ENCODE measurements at regions not wholly inside any gene's neighbourhood (a gene's known extent, or its start where the extent isn't known, plus 50 kb on each side); places are given as distances from the start of the nearest gene placed in this dataset.

DNA sequence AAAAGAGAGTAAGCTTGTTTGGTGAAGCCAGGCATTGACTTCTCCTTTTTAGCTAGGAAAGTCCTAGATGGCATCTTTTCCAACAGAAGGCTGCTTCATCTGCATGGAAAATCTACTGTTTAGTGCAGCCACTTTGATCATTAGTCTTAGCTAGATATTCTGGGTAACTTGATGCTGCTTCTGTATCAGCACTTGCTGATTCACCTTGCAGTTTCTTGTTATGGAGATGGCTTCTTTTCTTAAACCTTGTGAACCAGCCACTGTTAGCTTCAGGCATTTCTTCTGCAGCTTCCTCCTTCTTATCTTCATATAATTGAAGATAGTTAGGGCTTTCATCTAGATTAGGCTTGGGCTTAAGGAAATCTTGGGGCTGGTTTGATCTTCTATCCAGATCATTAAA is 639.7 kb downstream of the TDRD15 start (continued):
- TF ChIP-seq, protein P1, sequence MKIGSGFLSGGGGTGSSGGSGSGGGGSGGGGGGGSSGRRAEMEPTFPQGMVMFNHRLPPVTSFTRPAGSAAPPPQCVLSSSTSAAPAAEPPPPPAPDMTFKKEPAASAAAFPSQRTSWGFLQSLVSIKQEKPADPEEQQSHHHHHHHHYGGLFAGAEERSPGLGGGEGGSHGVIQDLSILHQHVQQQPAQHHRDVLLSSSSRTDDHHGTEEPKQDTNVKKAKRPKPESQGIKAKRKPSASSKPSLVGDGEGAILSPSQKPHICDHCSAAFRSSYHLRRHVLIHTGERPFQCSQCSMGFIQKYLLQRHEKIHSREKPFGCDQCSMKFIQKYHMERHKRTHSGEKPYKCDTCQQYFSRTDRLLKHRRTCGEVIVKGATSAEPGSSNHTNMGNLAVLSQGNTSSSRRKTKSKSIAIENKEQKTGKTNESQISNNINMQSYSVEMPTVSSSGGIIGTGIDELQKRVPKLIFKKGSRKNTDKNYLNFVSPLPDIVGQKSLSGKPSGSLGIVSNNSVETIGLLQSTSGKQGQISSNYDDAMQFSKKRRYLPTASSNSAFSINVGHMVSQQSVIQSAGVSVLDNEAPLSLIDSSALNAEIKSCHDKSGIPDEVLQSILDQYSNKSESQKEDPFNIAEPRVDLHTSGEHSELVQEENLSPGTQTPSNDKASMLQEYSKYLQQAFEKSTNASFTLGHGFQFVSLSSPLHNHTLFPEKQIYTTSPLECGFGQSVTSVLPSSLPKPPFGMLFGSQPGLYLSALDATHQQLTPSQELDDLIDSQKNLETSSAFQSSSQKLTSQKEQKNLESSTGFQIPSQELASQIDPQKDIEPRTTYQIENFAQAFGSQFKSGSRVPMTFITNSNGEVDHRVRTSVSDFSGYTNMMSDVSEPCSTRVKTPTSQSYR (CRISPR knock-in tag; IDR thresholded peaks at IDR 0.05): no peak
- TF ChIP-seq, protein P2, sequence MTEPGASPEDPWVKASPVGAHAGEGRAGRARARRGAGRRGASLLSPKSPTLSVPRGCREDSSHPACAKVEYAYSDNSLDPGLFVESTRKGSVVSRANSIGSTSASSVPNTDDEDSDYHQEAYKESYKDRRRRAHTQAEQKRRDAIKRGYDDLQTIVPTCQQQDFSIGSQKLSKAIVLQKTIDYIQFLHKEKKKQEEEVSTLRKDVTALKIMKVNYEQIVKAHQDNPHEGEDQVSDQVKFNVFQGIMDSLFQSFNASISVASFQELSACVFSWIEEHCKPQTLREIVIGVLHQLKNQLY (CRISPR knock-in tag; IDR thresholded peaks at IDR 0.05): no peak
- TF ChIP-seq, protein P3, sequence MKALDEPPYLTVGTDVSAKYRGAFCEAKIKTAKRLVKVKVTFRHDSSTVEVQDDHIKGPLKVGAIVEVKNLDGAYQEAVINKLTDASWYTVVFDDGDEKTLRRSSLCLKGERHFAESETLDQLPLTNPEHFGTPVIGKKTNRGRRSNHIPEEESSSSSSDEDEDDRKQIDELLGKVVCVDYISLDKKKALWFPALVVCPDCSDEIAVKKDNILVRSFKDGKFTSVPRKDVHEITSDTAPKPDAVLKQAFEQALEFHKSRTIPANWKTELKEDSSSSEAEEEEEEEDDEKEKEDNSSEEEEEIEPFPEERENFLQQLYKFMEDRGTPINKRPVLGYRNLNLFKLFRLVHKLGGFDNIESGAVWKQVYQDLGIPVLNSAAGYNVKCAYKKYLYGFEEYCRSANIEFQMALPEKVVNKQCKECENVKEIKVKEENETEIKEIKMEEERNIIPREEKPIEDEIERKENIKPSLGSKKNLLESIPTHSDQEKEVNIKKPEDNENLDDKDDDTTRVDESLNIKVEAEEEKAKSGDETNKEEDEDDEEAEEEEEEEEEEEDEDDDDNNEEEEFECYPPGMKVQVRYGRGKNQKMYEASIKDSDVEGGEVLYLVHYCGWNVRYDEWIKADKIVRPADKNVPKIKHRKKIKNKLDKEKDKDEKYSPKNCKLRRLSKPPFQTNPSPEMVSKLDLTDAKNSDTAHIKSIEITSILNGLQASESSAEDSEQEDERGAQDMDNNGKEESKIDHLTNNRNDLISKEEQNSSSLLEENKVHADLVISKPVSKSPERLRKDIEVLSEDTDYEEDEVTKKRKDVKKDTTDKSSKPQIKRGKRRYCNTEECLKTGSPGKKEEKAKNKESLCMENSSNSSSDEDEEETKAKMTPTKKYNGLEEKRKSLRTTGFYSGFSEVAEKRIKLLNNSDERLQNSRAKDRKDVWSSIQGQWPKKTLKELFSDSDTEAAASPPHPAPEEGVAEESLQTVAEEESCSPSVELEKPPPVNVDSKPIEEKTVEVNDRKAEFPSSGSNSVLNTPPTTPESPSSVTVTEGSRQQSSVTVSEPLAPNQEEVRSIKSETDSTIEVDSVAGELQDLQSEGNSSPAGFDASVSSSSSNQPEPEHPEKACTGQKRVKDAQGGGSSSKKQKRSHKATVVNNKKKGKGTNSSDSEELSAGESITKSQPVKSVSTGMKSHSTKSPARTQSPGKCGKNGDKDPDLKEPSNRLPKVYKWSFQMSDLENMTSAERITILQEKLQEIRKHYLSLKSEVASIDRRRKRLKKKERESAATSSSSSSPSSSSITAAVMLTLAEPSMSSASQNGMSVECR (CRISPR knock-in tag; IDR thresholded peaks at IDR 0.05; ENCODE audit: borderline replicate concordance): no peak
- TF ChIP-seq, protein P4, sequence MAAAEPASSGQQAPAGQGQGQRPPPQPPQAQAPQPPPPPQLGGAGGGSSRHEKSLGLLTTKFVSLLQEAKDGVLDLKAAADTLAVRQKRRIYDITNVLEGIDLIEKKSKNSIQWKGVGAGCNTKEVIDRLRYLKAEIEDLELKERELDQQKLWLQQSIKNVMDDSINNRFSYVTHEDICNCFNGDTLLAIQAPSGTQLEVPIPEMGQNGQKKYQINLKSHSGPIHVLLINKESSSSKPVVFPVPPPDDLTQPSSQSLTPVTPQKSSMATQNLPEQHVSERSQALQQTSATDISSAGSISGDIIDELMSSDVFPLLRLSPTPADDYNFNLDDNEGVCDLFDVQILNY (CRISPR knock-in tag; IDR thresholded peaks at IDR 0.05): no peak
- no peak for TF ChIP-seq MYBL2 (CRISPR knock-in tag; IDR thresholded peaks at IDR 0.05)
- no peak for TF ChIP-seq SMAD3 (CRISPR knock-in tag; IDR thresholded peaks at IDR 0.05; ENCODE audit: borderline replicate concordance)
- no peak for TF ChIP-seq ESRRA (CRISPR knock-in tag; IDR thresholded peaks at IDR 0.05; ENCODE audit: borderline replicate concordance)
- TF ChIP-seq RORB (CRISPR knock-in tag; IDR thresholded peaks at IDR 0.05): no peak

DNA sequence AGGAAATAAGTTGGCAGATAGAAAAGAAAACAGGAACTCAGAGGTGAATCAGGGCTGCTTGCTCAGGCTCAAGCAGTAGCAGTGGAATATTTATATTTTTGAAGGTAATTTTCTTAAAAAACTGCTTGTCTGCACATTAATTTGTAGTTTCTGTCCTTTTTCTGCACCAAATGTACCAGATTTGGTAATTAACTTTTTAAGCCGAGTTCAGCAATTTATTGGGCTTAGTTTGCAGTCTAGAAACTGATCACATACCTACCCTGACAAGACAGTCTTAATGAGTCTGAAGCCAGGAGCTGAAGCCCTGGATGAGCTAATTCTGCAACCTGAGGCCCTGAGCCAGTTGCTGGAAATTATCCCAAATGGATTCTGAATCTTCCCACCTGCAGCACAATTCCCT is 647.0 kb downstream of the TDRD15 start:
- Mint-ChIP-seq H3K4me1 (peaks cover 7% of the 10 kb centered on the region), H3K4me3 (no peak overlapping the region), H3K36me3 (no peaks in the 10 kb centered on the region), H3K9me3 (no peaks in the 10 kb centered on the region), H3K27me3 (ENCODE audit: low read depth) (no peaks in the 10 kb centered on the region), H3K27ac (no peak overlapping the region)
- ChIA-PET CTCF (no interaction called here), POLR2A (no interaction called here)
- no peak for DNase-seq (ENCODE audit: low spot score)
- ATAC-seq: no peak
- no peak for TF ChIP-seq FOXJ3 (CRISPR knock-in tag; IDR thresholded peaks at IDR 0.05; ENCODE audit: borderline replicate concordance)
- TF ChIP-seq RELA (CRISPR knock-in tag; IDR thresholded peaks at IDR 0.05; ENCODE audit: borderline replicate concordance): no peak
- TF ChIP-seq, protein P3 (CRISPR knock-in tag; IDR thresholded peaks at IDR 0.05; ENCODE audit: borderline replicate concordance): no peak
- TF ChIP-seq, protein P4 (CRISPR knock-in tag; IDR thresholded peaks at IDR 0.05): no peak
- no peak for TF ChIP-seq SMAD3 (CRISPR knock-in tag; IDR thresholded peaks at IDR 0.05; ENCODE audit: borderline replicate concordance)
- TF ChIP-seq, protein P5, sequence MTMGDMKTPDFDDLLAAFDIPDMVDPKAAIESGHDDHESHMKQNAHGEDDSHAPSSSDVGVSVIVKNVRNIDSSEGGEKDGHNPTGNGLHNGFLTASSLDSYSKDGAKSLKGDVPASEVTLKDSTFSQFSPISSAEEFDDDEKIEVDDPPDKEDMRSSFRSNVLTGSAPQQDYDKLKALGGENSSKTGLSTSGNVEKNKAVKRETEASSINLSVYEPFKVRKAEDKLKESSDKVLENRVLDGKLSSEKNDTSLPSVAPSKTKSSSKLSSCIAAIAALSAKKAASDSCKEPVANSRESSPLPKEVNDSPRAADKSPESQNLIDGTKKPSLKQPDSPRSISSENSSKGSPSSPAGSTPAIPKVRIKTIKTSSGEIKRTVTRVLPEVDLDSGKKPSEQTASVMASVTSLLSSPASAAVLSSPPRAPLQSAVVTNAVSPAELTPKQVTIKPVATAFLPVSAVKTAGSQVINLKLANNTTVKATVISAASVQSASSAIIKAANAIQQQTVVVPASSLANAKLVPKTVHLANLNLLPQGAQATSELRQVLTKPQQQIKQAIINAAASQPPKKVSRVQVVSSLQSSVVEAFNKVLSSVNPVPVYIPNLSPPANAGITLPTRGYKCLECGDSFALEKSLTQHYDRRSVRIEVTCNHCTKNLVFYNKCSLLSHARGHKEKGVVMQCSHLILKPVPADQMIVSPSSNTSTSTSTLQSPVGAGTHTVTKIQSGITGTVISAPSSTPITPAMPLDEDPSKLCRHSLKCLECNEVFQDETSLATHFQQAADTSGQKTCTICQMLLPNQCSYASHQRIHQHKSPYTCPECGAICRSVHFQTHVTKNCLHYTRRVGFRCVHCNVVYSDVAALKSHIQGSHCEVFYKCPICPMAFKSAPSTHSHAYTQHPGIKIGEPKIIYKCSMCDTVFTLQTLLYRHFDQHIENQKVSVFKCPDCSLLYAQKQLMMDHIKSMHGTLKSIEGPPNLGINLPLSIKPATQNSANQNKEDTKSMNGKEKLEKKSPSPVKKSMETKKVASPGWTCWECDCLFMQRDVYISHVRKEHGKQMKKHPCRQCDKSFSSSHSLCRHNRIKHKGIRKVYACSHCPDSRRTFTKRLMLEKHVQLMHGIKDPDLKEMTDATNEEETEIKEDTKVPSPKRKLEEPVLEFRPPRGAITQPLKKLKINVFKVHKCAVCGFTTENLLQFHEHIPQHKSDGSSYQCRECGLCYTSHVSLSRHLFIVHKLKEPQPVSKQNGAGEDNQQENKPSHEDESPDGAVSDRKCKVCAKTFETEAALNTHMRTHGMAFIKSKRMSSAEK (CRISPR knock-in tag; IDR thresholded peaks at IDR 0.05; ENCODE audit: borderline replicate concordance): no peak

Data from WTC11 (cell line).